Urinary bladder (tissue), 3 donors: ENCODE measurements at regions not wholly inside any gene's neighbourhood (a gene's known extent, or its start where the extent isn't known, plus 50 kb on each side); places are given as distances from the start of the nearest gene placed in this dataset.

Experiments used
- DNase-seq: peaks from one replicate; pipeline ENCODE4 v3.0.0-alpha.2; 2015; ENCODE audit errors: extremely low spot score
- H3K27ac ChIP-seq: one replicate; pipeline ENCODE4 v1.5.1; 2013; ENCODE audit warnings: low read depth, mild to moderate bottlenecking, moderate library complexity
- H3K36me3 ChIP-seq: one replicate; pipeline ENCODE4 v1.6.1; 2013; ENCODE audit warnings: mild to moderate bottlenecking, moderate library complexity; ENCODE audit not compliant: insufficient read depth
- H3K4me1 ChIP-seq: one replicate; pipeline ENCODE4 v1.6.1; 2013; ENCODE audit warnings: mild to moderate bottlenecking, moderate library complexity; ENCODE audit not compliant: insufficient read depth
- H3K4me3 ChIP-seq: one replicate; pipeline ENCODE4 v1.5.1; 2013; ENCODE audit warnings: low read depth, low read length
- WGBS: extraction: QIAGEN DNeasy Blood & Tissue Kit; methylation state at CpG from one replicate; pipeline ENCODE4 v1.1.7; 2013; 5-methylcytosine and 5-hydroxymethylcytosine counted together
- donor health status: healthy with polysubstance abuse.
- donor health status: healthy.

GRCh38 chr1:82697965-82698364 lies 897.2 kb downstream of the ADGRL2 start:
- Histone ChIP-seq H3K4me3 (no peak overlapping the region), H3K27ac (no peak overlapping the region), H3K36me3 (no peaks in the 10 kb centered on the region), H3K4me1 (no peaks in the 10 kb centered on the region)
- WGBS: 88% methylated on average over 8 of the region's 8 CpGs
- no peak for DNase-seq

GRCh38 chr1:82695443-82695842 lies 894.7 kb downstream of the ADGRL2 start:
- no peaks in the 10 kb centered on the region for H3K4me1 ChIP-seq
- no peak for DNase-seq
- H3K27ac ChIP-seq: no peak overlapping the region
- WGBS: 66% methylated on average over 2 of the region's 2 CpGs
- no peaks in the 10 kb centered on the region for H3K36me3 ChIP-seq
- H3K4me3 ChIP-seq: no peak overlapping the region

- Histone ChIP-seq H3K4me1 (no peaks in the 10 kb centered on the region), H3K27ac (no peak overlapping the region), H3K36me3 (no peaks in the 10 kb centered on the region), H3K4me3 (no peak overlapping the region)
- no peak for DNase-seq
- WGBS: 59% methylated on average over 1 of the region's 1 CpG
Measured at GRCh38 chr1:82690411-82690810, 889.7 kb downstream of the ADGRL2 start.

GRCh38 chr1:82689217-82689616 lies 888.5 kb downstream of the ADGRL2 start:
- WGBS: 87% methylated on average over 4 of the region's 4 CpGs
- H3K4me3 ChIP-seq: no peak overlapping the region
- H3K4me1 ChIP-seq: no peaks in the 10 kb centered on the region
- no peak overlapping the region for H3K27ac ChIP-seq
- no peaks in the 10 kb centered on the region for H3K36me3 ChIP-seq
- DNase-seq: no peak

GRCh38 chr1:82686774-82687173 lies 886.0 kb downstream of the ADGRL2 start:
- Histone ChIP-seq H3K36me3 (no peaks in the 10 kb centered on the region), H3K4me1 (no peaks in the 10 kb centered on the region), H3K4me3 (no peak overlapping the region), H3K27ac (no peak overlapping the region)
- no peak for DNase-seq

- 44% methylated on average over 1 of the region's 1 CpG for WGBS
- H3K4me1 ChIP-seq: no peaks in the 10 kb centered on the region
- no peak for DNase-seq
Measured at GRCh38 chr1:82646888-82647287, 846.2 kb downstream of the ADGRL2 start.

GRCh38 chr1:82646336-82646735 lies 845.6 kb downstream of the ADGRL2 start:
- DNase-seq: no peak
- no peaks in the 10 kb centered on the region for H3K36me3 ChIP-seq
- no peak overlapping the region for H3K27ac ChIP-seq
- H3K4me1 ChIP-seq: no peaks in the 10 kb centered on the region
- no peak overlapping the region for H3K4me3 ChIP-seq

More at GRCh38 chr1:82646888-82647287, 846.2 kb downstream of the ADGRL2 start:
- no peak overlapping the region for H3K27ac ChIP-seq
- H3K4me3 ChIP-seq: no peak overlapping the region
- H3K36me3 ChIP-seq: no peaks in the 10 kb centered on the region

GRCh38 chr1:82644186-82644915 lies 843.6 kb downstream of the ADGRL2 start:
- no peaks in the 10 kb centered on the region for H3K4me1 ChIP-seq
- 45% methylated on average over 5 of the region's 5 CpGs for WGBS
- DNase-seq: no peak
- H3K27ac ChIP-seq: no peak overlapping the region
- H3K4me3 ChIP-seq: no peak overlapping the region
- no peaks in the 10 kb centered on the region for H3K36me3 ChIP-seq

- WGBS: 85% methylated on average over 1 of the region's 1 CpG
- H3K4me3 ChIP-seq: no peak overlapping the region
- no peaks in the 10 kb centered on the region for H3K4me1 ChIP-seq
- no peak for DNase-seq
- H3K36me3 ChIP-seq: no peaks in the 10 kb centered on the region
- no peak overlapping the region for H3K27ac ChIP-seq
Measured at GRCh38 chr1:82640352-82640751, 839.6 kb downstream of the ADGRL2 start.

GRCh38 chr1:82634266-82634665 lies 833.5 kb downstream of the ADGRL2 start:
- no peak overlapping the region for H3K4me3 ChIP-seq
- no peaks in the 10 kb centered on the region for H3K36me3 ChIP-seq
- DNase-seq: no peak
- 28% methylated on average over 1 of the region's 1 CpG for WGBS
- H3K27ac ChIP-seq: no peak overlapping the region
- H3K4me1 ChIP-seq: no peaks in the 10 kb centered on the region

- WGBS: 77% methylated on average over 1 of the region's 1 CpG
Measured at GRCh38 chr1:82632155-82632554, 831.4 kb downstream of the ADGRL2 start.

GRCh38 chr1:82628887-82629286 lies 828.2 kb downstream of the ADGRL2 start:
- H3K36me3 ChIP-seq: no peaks in the 10 kb centered on the region
- no peak for DNase-seq
- 98% methylated on average over 2 of the region's 2 CpGs for WGBS
- H3K4me1 ChIP-seq: no peaks in the 10 kb centered on the region
- no peak overlapping the region for H3K27ac ChIP-seq
- no peak overlapping the region for H3K4me3 ChIP-seq

More at GRCh38 chr1:82632155-82632554, 831.4 kb downstream of the ADGRL2 start:
- Histone ChIP-seq H3K27ac (no peak overlapping the region), H3K4me1 (no peaks in the 10 kb centered on the region), H3K36me3 (no peaks in the 10 kb centered on the region), H3K4me3 (no peak overlapping the region)
- DNase-seq: no peak

- WGBS: 95% methylated on average over 1 of the region's 1 CpG
- DNase-seq: no peak
- Histone ChIP-seq H3K27ac (no peak overlapping the region), H3K36me3 (no peaks in the 10 kb centered on the region), H3K4me1 (no peaks in the 10 kb centered on the region), H3K4me3 (no peak overlapping the region)
Measured at GRCh38 chr1:82625537-82625936, 824.8 kb downstream of the ADGRL2 start.

GRCh38 chr1:82621076-82621475 lies 820.3 kb downstream of the ADGRL2 start:
- WGBS: 91% methylated on average over 5 of the region's 5 CpGs
- no peak for DNase-seq
- Histone ChIP-seq H3K27ac (no peak overlapping the region), H3K4me3 (no peak overlapping the region), H3K4me1 (no peaks in the 10 kb centered on the region), H3K36me3 (no peaks in the 10 kb centered on the region)

GRCh38 chr1:82614090-82614489 lies 813.4 kb downstream of the ADGRL2 start:
- WGBS: 79% methylated on average over 1 of the region's 1 CpG
- Histone ChIP-seq H3K4me1 (no peaks in the 10 kb centered on the region), H3K36me3 (no peaks in the 10 kb centered on the region), H3K4me3 (no peak overlapping the region), H3K27ac (no peak overlapping the region)
- DNase-seq: no peak
